WTC11 (cell line): ENCODE measurements at regions not wholly inside any gene's neighbourhood (a gene's known extent, or its start where the extent isn't known, plus 50 kb on each side); places are given as distances from the start of the nearest gene placed in this dataset.

Experiments
- GABPB1 ChIP-seq: sonication (generic); formaldehyde crosslinking; IDR thresholded peaks from 2 replicates; pipeline ENCODE4 v1.8.1; 2023; ENCODE audit warnings: mild to moderate bottlenecking, missing genetic modification reagents
- IRF2 ChIP-seq: sonication (generic); formaldehyde crosslinking; IDR thresholded peaks from 2 replicates; pipeline ENCODE4 v1.8.0; 2022; ENCODE audit warnings: low read depth, missing genetic modification reagents, borderline replicate concordance
- TCF7 ChIP-seq: sonication (generic); formaldehyde crosslinking; IDR thresholded peaks from 2 replicates; pipeline ENCODE4 v1.8.0; 2022; ENCODE audit warnings: mild to moderate bottlenecking, low read depth, missing genetic modification reagents, moderate library complexity
- TEAD4 ChIP-seq: sonication (generic); formaldehyde crosslinking; IDR thresholded peaks from 2 replicates; pipeline ENCODE4 v1.8.0; 2022; ENCODE audit warnings: mild to moderate bottlenecking, missing genetic modification reagents
- TF ChIP-seq, protein P1 (sequence below): fragments of 200-600 bp; IDR thresholded peaks from 2 replicates; pipeline ENCODE4 v1.8.0; 2022; ENCODE audit warnings: antibody characterized with exemption
- TF ChIP-seq, protein P2 (sequence below): sonication (generic); formaldehyde crosslinking; IDR thresholded peaks from 2 replicates; pipeline ENCODE4 v1.8.0; 2022; ENCODE audit warnings: mild to moderate bottlenecking, missing genetic modification reagents

DNA sequence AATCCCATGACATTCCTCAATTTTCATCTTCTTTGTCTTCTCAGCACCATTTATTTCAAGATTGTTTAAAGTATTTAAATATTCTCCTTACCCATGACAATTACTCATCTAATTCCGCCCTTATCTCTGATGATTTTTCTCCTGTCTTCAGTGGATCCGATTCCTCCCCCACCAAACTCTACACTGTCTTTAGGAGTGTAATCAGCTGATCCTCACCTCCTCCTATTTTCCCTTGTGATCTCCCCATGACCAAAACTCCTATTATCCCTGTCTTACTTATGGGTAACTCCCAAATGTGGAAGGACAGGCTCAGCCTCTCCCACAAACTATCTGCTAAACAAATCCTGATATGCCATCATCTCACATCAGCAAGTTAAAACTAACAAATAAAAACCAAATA lies 335.3 kb upstream of the RUNX1 start:
- TF ChIP-seq IRF2 (CRISPR knock-in tag) (no peak), TEAD4 (no peak), TCF7 (no peak), GABPB1 (no peak)
- TF ChIP-seq, protein P1, sequence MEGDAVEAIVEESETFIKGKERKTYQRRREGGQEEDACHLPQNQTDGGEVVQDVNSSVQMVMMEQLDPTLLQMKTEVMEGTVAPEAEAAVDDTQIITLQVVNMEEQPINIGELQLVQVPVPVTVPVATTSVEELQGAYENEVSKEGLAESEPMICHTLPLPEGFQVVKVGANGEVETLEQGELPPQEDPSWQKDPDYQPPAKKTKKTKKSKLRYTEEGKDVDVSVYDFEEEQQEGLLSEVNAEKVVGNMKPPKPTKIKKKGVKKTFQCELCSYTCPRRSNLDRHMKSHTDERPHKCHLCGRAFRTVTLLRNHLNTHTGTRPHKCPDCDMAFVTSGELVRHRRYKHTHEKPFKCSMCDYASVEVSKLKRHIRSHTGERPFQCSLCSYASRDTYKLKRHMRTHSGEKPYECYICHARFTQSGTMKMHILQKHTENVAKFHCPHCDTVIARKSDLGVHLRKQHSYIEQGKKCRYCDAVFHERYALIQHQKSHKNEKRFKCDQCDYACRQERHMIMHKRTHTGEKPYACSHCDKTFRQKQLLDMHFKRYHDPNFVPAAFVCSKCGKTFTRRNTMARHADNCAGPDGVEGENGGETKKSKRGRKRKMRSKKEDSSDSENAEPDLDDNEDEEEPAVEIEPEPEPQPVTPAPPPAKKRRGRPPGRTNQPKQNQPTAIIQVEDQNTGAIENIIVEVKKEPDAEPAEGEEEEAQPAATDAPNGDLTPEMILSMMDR, result no peak
- TF ChIP-seq, protein P2, sequence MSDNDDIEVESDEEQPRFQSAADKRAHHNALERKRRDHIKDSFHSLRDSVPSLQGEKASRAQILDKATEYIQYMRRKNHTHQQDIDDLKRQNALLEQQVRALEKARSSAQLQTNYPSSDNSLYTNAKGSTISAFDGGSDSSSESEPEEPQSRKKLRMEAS (CRISPR knock-in tag), result no peak
